NB4 (cell line): ENCODE measurements at regions not wholly inside any gene's neighbourhood (a gene's known extent, or its start where the extent isn't known, plus 50 kb on each side); places are given as distances from the start of the nearest gene placed in this dataset.

Experiments
- DNase-seq: peaks from one replicate; pipeline ENCODE4 v3.0.0; 2010; ENCODE audit warnings: low read depth
- H3K4me3 ChIP-seq: one replicate; pipeline ENCODE4 v1.5.1; 2011; ENCODE audit warnings: mild to moderate bottlenecking, low read depth, low read length, moderate library complexity
- CTCF ChIP-seq: IDR thresholded peaks from one replicate; pipeline ENCODE4 v1.5.1; 2012; ENCODE audit warnings: low read depth, low read length
- MAX ChIP-seq: IDR thresholded peaks from 2 replicates; pipeline ENCODE4 v1.6.1; 2011; ENCODE audit warnings: low read depth, low read length
- MYC ChIP-seq: IDR thresholded peaks from 2 replicates; pipeline ENCODE4 v1.6.1; 2011; ENCODE audit warnings: low read depth, low read length
- POLR2A ChIP-seq: IDR thresholded peaks from 2 replicates; pipeline ENCODE4 v1.6.1; 2011; ENCODE audit warnings: mild to moderate bottlenecking; ENCODE audit not compliant: insufficient read length; ENCODE audit errors: extremely low read depth

- H3K4me3 ChIP-seq = no peak overlapping the region
- no peak for DNase-seq
- TF ChIP-seq POLR2A (no peak), CTCF (no peak), MAX (no peak), MYC (no peak)
These were observed 529.4 kb downstream of the HTR7 start for GRCh38 chr10:90328459-90328858.

GRCh38 chr10:90328896-90329295 is 528.9 kb downstream of the HTR7 start:
- DNase-seq = no peak
- no peak overlapping the region for H3K4me3 ChIP-seq
- no peak for TF ChIP-seq MYC
- no peak for TF ChIP-seq MAX
- TF ChIP-seq CTCF = no peak
- no peak for TF ChIP-seq POLR2A

- H3K4me3 ChIP-seq = no peak overlapping the region
- no peak for TF ChIP-seq MYC
- TF ChIP-seq POLR2A = no peak
- no peak for TF ChIP-seq CTCF
- no peak for TF ChIP-seq MAX
- DNase-seq = no peak
These were observed 520.5 kb downstream of the HTR7 start for GRCh38 chr10:90337316-90337715.

GRCh38 chr10:90342480-90342879 is 515.4 kb downstream of the HTR7 start:
- TF ChIP-seq CTCF = no peak
- no peak for TF ChIP-seq POLR2A
- no peak for TF ChIP-seq MYC
- TF ChIP-seq MAX = no peak
- no peak overlapping the region for H3K4me3 ChIP-seq
- no peak for DNase-seq

- DNase-seq = no peak
- H3K4me3 ChIP-seq = no peak overlapping the region
- no peak for TF ChIP-seq MAX
- TF ChIP-seq POLR2A = no peak
- no peak for TF ChIP-seq CTCF
- TF ChIP-seq MYC = no peak
These were observed 513.6 kb downstream of the HTR7 start for GRCh38 chr10:90344226-90344625.

- H3K4me3 ChIP-seq = no peak overlapping the region
- no peak for DNase-seq
- TF ChIP-seq MYC (no peak), CTCF (no peak), POLR2A (no peak), MAX (no peak)
These were observed 510.6 kb downstream of the HTR7 start for GRCh38 chr10:90347239-90347638.
